ENCODE measurements at regions not wholly inside any gene's neighbourhood (a gene's known extent, or its start where the extent isn't known, plus 50 kb on each side); places are given as distances from the start of the nearest gene placed in this dataset.

DNA sequence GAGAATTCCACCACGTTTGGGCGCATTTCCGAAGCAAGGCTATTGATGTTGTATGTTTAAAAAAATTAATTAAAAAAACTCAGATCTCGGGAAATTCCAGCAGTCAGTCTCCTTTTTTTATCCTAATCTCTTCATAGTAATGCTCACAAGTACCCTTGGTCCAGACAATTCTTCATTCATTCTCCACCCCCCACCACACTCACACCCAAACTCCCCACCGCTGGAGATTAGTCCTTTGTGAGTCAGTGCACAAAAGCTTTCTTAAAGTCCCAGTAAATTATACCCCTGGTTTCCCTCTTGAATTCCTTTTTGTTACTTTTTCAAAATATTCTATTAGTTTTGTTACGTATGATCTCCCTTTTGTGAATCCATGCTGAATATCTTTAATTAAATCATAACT lies 274.6 kb downstream of the ZNF536 start:
- no peaks in the 10 kb centered on the region for H4K20me1 ChIP-seq (ENCODE audit: control insufficient read depth, insufficient read depth, insufficient read length)
- no peak overlapping the region for H3K4me2 ChIP-seq (ENCODE audit: insufficient read depth, insufficient read length, low read length)
- no peak overlapping the region for H3K27ac ChIP-seq (ENCODE audit: insufficient read length, low read depth, low read length)
- H3K79me2 ChIP-seq (ENCODE audit: insufficient read depth, low read length) = no peaks in the 10 kb centered on the region; the same call in 1 of the 2 replicates
- no peak overlapping the region for H4K5ac ChIP-seq (ENCODE audit: insufficient read length, low read depth, low read length)
- H2BK15ac ChIP-seq (ENCODE audit: low read depth, low read length) = no peak overlapping the region
- no peak overlapping the region for H3K23ac ChIP-seq (ENCODE audit: insufficient read length, low read depth, low read length)
- Mint-ChIP-seq H3K27ac (no peak overlapping the region), H3K4me1 (peaks cover 32 to 41% of the 10 kb centered on the region in 2 experiments), H3K36me3 (ENCODE audit: insufficient read depth in 1 of 3, low read depth in 3 of 3) (no peaks in the 10 kb centered on the region), H3K27me3 (ENCODE audit: low read depth) (peaks cover 3% of the 10 kb centered on the region), H3K9me3 (no peaks in the 10 kb centered on the region), H3K4me3 (no peak overlapping the region)
- no peak overlapping the region for H3K4ac ChIP-seq (ENCODE audit: low read depth, low read length)
- H3K14ac ChIP-seq (ENCODE audit: insufficient read depth, low read length) = no peak overlapping the region
- H3K79me1 ChIP-seq (ENCODE audit: insufficient read depth, low read depth, low read length, poor library complexity, severe bottlenecking) = no peaks in the 10 kb centered on the region
- no peak overlapping the region for H2BK20ac ChIP-seq (ENCODE audit: low read depth, low read length, poor library complexity, severe bottlenecking)
- H3K9ac ChIP-seq (ENCODE audit: extremely low read depth, insufficient read length, low read length) = no peak overlapping the region
- no peaks in the 10 kb centered on the region for H3K9me3 ChIP-seq (ENCODE audit: control insufficient read depth, low read depth, low read length)
- H3K56ac ChIP-seq (ENCODE audit: insufficient read length, low read depth, low read length) = no peak overlapping the region
- H3K23me2 ChIP-seq (ENCODE audit: insufficient read length, low read depth, low read length, poor library complexity, severe bottlenecking) = no peaks in the 10 kb centered on the region
- DNase-seq = no peak
- no peaks in the 10 kb centered on the region for H3K4me1 ChIP-seq (ENCODE audit: insufficient read depth, low read length)
- H3K27me3 ChIP-seq (ENCODE audit: insufficient read depth, low read length) = no peaks in the 10 kb centered on the region
- no peak overlapping the region for H2AFZ ChIP-seq (ENCODE audit: low read length)
- no CpG with 5 or more reads among the region's 6 CpGs for WGBS (ENCODE audit: extremely low coverage, insufficient read length, low lambda C conversion rate)
- H2AK5ac ChIP-seq (ENCODE audit: insufficient read length, low read length) = no peak overlapping the region
- H3T11ph ChIP-seq (ENCODE audit: low read length) = no peak overlapping the region
- TF ChIP-seq, protein P1, sequence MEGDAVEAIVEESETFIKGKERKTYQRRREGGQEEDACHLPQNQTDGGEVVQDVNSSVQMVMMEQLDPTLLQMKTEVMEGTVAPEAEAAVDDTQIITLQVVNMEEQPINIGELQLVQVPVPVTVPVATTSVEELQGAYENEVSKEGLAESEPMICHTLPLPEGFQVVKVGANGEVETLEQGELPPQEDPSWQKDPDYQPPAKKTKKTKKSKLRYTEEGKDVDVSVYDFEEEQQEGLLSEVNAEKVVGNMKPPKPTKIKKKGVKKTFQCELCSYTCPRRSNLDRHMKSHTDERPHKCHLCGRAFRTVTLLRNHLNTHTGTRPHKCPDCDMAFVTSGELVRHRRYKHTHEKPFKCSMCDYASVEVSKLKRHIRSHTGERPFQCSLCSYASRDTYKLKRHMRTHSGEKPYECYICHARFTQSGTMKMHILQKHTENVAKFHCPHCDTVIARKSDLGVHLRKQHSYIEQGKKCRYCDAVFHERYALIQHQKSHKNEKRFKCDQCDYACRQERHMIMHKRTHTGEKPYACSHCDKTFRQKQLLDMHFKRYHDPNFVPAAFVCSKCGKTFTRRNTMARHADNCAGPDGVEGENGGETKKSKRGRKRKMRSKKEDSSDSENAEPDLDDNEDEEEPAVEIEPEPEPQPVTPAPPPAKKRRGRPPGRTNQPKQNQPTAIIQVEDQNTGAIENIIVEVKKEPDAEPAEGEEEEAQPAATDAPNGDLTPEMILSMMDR (conservative IDR thresholded peaks at IDR 0.05) = no peak
- H2BK5ac ChIP-seq (ENCODE audit: insufficient read length, low read length) = no peak overlapping the region
- no peak overlapping the region for H4K91ac ChIP-seq (ENCODE audit: insufficient read length, low read depth, low read length)
- H4K8ac ChIP-seq (replicated peaks; ENCODE audit: insufficient read length, low read depth, low read length) = no peak overlapping the region
- no peak overlapping the region for H2BK120ac ChIP-seq (ENCODE audit: low read depth, low read length, poor library complexity, severe bottlenecking)
- no peak overlapping the region for H3K18ac ChIP-seq (ENCODE audit: insufficient read length, low read depth, low read length)
- H2BK12ac ChIP-seq (ENCODE audit: insufficient read length, low read depth, low read length) = no peak overlapping the region

All from H9 (cell line).